GM12872 (cell line): ENCODE measurements at regions not wholly inside any gene's neighbourhood (a gene's known extent, or its start where the extent isn't known, plus 50 kb on each side); places are given as distances from the start of the nearest gene placed in this dataset.

ENCODE experiments used
- TF ChIP-seq, protein P1 (sequence below): IDR thresholded peaks from 3 replicates; pipeline ENCODE4 v1.5.1; 2011; ENCODE audit warnings: low read depth, mild to moderate bottlenecking, low read length, moderate library complexity; ENCODE audit not compliant: insufficient read depth

DNA sequence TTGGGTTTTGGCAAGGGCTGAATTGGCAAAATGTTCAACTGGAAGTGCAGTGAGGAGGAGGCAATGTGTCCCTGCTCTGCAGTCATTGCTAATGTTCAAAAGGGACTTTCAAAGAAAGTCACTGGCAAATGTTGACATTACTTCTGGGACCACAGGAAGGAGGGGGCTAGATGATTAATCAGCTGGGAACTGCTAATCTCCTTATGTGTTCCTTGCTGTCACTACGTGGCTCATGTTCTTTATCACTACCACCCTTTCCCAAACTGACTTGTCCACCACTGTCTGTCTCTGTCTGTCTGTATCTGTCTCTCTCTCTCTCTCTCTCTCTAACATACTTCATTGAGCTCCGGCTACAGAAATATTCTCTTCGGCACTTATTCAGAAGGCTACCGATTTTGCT, 86.9 kb upstream of the MTPN start:
- TF ChIP-seq, protein P1, sequence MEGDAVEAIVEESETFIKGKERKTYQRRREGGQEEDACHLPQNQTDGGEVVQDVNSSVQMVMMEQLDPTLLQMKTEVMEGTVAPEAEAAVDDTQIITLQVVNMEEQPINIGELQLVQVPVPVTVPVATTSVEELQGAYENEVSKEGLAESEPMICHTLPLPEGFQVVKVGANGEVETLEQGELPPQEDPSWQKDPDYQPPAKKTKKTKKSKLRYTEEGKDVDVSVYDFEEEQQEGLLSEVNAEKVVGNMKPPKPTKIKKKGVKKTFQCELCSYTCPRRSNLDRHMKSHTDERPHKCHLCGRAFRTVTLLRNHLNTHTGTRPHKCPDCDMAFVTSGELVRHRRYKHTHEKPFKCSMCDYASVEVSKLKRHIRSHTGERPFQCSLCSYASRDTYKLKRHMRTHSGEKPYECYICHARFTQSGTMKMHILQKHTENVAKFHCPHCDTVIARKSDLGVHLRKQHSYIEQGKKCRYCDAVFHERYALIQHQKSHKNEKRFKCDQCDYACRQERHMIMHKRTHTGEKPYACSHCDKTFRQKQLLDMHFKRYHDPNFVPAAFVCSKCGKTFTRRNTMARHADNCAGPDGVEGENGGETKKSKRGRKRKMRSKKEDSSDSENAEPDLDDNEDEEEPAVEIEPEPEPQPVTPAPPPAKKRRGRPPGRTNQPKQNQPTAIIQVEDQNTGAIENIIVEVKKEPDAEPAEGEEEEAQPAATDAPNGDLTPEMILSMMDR: no peak

DNA sequence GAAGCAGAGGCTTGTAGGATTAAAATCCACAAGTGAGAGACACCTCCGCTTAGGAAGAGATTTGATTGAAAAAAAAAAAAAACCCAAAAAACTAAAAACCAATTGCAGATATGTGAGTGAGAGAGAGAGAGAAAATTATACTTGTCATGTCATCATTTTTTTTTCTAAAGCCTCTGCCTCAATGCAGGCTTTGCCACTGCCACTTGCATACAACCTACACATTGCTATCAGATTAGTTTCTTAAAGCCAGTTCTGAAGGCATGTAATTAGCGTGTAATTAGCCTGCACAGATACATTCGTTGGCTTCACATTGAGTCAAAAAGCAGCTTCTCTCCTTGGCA, 86.1 kb upstream of the MTPN start:
- TF ChIP-seq, protein P1: no peak

DNA sequence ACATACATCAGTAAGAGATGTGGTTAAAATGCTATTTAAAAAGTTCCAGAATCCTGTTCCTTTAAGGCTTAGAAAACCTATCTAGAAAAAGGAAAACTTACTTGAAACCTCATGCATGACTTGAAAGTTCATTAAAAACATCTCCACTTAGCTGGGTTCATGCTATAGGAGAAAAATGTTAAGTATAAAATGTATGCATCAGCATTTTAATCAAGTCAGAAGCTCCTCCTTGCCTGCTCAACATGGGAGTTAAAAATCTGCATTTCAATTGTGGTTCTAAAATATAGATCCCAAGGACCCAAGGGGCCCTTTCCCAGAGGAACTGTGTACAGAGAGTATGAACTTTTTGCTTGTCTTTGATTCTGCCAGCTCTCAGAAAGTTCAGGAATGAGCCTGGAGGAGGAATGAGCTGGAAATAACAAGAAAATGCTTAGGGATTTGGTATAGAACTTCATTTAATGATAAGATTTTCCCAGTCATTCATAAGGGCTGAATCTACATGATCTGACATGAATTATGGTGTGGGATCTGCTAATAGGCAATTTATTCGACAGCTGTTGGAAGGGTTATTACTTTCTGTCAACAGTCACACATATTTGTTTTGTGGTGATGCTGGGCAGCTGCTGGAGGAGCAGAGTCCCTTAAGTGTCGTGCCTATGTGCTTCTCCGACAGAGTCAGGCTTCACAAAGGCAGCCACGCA, 85.6 kb upstream of the MTPN start:
- TF ChIP-seq, protein P1: no peak

DNA sequence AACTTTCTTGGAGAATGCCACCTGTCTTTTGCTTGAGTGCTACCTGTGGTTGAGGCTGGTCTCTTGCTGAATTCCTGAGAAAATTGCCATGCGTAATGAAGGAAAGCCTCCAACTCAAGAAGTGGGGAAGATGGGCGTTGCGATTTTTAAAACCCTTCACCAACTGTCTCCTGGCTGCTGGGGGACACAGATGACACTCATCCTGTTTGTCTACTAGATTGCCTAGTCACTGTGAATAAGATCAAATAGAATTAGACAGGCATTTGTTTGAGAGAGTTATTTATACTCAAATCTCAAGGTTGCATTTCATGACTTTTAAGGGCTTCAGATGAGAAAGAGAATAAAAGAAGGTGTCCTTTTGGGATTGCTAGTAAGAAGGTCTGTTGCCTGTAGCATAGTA, 84.3 kb upstream of the MTPN start:
- TF ChIP-seq, protein P1: no peak

DNA sequence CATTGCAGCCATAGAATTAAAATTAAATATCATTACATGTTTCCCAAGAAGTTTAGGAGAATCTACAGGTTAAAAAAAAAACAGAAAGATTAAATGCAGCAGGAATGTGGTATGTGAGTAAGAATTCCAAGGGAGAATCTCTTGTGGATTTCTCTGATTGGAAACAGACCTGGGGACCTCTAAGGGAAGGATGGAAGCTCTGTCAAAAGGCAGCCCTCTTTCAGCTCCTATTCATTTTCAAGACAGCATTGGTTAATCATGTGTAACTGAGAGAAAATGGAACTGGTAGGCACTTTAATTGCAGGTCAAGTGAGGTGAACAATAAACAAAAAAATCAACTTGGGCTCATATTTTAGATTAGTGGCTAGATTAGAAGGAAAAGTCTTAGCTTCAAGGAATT, 81.4 kb upstream of the MTPN start:
- TF ChIP-seq, protein P1: no peak

DNA sequence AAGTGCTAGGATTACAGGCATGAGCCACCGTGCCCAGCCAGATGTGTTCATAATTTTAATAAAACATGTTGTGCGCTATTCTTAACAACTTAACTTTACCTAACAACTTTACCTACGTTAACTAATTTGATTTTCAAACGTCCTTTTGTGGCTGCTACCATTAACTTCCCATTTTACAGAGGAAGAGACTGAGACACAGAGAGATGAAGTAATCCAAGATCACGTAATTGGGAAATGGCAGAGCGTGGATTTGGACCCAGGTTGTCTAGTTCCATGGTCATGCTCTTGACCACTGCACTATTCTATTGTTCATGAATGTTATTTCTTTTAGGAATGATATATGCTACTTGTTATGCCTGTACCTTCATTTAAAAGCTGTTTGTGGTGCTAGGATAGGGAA, 80.3 kb upstream of the MTPN start:
- TF ChIP-seq, protein P1: no peak

DNA sequence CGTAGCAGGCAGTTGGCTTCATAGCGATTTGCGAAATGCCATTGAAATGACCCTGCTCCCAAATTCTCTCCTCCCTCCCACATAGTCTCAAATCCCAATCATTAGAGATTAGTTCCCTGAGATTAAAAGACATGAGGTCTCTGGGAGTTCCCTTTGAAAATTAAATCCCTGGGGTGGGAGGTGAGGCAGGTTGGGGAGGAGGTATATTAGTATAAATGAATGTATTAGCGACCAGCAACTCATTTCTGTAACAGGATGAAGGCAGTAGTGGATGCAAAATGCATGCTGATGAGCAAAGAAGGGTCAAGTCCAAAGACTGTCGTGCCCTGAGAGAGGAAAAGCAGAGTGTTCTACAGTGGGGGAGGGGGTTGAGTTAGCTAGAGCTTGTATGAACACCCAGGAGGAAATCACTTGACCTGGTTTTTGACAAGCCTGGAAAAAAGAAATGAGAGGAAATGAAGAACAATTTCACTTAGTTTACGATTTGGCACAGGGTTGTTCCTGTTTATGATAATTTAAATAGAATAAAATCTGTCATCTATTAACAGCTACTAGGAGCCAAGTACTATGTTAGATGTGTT, 79.6 kb upstream of the MTPN start:
- TF ChIP-seq, protein P1: no peak
